ENCODE measurements at regions not wholly inside any gene's neighbourhood (a gene's known extent, or its start where the extent isn't known, plus 50 kb on each side); places are given as distances from the start of the nearest gene placed in this dataset.

- TF ChIP-seq CTCF (IDR thresholded peaks at IDR 0.05; ENCODE audit: low read length), result no peak
- TF ChIP-seq EZH2phosphoT487 (IDR thresholded peaks at IDR 0.05; ENCODE audit: low read length), result no peak
- no peak for TF ChIP-seq EZH2 (optimal IDR thresholded peaks at IDR 0.05; ENCODE audit: low read depth, low read length)
These were observed 546.7 kb upstream of the LRRN3 start for GRCh38 chr7:110544194-110544593.

Data from MM.1S (cell line).